ENCODE measurements at regions not wholly inside any gene's neighbourhood (a gene's known extent, or its start where the extent isn't known, plus 50 kb on each side); places are given as distances from the start of the nearest gene placed in this dataset.
"Not testable (repeated sequence)": the region's sequence is repeated elsewhere in the genome, so short reads cannot be mapped to it uniquely, and the experiment has no call there.

GRCh38 chr3:5754602-5755001 lies 567.1 kb downstream of the EDEM1 start:
- DNase-seq (ENCODE audit: low read depth): no peak

- DNase-seq (ENCODE audit: low read depth): no peak
Observed at GRCh38 chr3:5756443-5756842, 568.9 kb downstream of the EDEM1 start.

GRCh38 chr3:5757213-5757804 lies 569.8 kb downstream of the EDEM1 start:
- no peak for DNase-seq (ENCODE audit: low read depth)

DNA sequence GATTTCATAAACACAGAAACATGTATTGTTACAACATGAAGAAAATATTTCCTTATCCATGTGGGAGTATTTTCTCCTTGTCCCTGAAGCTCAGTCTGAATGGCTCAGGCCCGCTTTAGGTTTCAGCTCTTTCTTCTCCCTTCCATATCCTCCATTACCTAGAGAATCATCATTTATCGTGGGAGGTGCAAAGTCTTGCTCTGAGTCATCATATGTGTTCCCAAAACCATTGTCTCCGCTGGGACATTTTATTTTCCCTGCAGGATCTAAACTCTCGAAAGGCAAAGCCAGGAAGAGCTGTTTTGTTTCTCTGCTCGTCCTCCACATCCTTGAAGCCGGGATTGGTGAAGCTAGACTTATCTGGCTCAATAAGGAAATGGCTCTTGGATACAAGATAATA lies 571.2 kb downstream of the EDEM1 start:
- DNase-seq (ENCODE audit: low read depth): no peak

DNA sequence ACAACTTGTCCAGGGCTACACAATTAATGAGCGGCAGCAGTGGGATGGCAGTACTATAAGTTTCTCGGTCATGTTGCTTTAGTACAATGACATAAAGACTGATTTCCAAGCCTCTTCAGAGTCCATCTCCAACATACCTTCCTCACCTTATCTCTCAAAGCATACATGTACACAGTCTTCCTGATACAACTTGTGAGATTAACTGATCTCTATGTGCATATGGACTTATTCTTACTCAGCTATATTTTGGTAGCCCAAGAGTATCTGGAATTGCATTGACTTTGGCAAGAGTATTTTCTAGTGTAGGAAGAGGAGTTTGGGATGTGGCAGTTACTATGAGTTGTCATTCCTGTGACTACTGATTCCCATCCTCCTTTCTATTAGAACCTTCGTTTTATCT lies 575.0 kb downstream of the EDEM1 start:
- DNase-seq (ENCODE audit: low read depth): no peak

DNA sequence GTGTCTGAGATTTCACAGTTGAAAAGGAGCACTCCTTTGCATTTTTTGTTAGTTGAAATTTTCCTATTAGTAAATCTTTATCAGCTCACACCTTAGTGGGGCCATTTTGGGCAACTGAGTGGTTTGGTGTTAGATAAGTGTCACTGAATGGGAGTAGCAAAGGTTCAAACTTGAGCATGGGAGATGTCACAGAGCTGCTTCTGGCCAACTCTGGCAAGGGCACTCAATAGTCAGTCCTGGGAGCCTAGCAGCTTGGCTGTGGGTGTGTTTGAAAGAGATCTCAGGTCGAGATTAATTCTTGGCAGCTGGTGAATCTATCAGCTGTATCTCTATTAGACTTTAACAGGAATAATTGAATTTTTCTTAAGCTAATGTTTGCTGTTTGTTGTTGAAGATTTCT lies 579.3 kb downstream of the EDEM1 start:
- DNase-seq (ENCODE audit: low read depth): no peak

DNA sequence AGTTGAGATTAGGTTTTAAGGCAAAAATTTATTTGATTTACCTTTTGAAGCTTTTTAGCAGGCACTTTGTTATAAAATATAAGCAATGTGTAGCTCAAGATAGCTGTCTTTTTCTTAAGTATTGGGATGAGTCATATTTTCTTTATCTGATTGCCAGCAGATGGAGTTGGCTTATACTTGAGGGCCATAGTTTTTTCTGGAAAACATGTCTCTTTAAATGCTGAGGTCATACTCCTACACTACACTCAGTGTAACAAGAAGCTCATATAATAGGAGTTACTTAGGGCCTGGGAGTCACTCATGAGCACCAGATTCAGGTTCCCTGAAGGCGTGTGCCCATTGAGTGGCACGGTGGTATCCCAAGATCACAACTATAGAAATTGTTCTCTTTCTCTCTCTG lies 579.8 kb downstream of the EDEM1 start:
- DNase-seq (ENCODE audit: low read depth): no peak

GRCh38 chr3:5768281-5768945 lies 580.9 kb downstream of the EDEM1 start:
- DNase-seq (ENCODE audit: low read depth): no peak

DNA sequence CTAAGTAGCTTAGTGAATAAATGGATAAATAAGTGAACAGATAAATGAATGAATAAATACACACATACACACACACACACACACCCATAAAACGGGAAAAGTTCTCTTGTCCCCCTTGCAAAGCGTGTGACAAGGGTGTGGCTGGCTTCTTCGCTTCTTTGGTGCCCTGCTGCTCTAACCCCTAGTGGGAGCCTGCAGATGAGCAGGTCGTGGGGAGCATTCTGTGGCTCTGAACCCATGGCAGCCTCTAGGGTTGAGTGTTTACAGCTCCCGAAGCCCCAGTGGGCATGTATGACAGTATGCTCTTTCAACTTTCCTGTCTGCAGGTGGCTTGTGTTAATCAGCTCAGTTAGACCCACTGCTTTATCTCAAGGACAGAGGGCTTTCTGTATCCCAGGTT lies 582.3 kb downstream of the EDEM1 start:
- no peak for DNase-seq (ENCODE audit: low read depth)

DNA sequence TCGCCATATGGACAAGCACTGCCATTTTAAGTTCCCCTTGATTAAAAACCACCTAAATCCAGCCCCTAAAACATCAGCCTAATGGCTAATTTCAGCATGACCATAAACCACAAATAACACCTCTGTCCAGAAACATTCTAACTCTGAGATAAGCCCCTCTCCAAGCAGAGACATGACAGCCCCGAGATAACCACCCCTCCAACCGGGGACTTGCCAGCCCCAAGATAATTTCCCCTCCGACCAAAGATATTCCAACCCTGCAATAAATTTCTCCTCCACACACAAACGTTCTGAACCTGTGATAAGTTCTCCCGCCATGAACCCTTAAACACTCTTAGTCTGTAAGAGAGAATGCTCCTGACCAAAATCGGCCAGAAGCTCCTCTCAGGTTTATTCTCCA lies 586.8 kb downstream of the EDEM1 start:
- no peak for DNase-seq (ENCODE audit: low read depth)

DNA sequence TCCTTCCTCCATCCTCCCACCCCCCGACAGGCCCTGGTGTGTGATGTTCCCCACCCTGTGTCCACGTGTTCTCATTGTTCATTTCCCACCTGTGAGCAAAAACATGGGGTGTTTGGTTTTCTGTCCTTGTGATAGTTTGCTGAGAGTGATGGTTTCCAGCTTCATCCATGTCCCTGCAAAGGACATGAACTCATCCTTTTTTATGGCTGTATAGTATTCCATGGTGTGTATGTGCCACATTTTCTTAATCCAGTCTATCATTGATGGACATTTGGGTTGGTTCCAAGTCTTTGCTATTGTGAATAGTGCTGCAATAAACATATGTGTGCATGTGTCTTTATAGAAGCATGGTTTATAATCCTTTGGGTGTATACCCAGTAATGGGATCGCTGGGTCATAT lies 587.6 kb downstream of the EDEM1 start:
- DNase-seq (ENCODE audit: low read depth): not testable (repeated sequence)

GRCh38 chr3:5784690-5785089 lies 597.2 kb downstream of the EDEM1 start:
- DNase-seq (ENCODE audit: low read depth): no peak

DNA sequence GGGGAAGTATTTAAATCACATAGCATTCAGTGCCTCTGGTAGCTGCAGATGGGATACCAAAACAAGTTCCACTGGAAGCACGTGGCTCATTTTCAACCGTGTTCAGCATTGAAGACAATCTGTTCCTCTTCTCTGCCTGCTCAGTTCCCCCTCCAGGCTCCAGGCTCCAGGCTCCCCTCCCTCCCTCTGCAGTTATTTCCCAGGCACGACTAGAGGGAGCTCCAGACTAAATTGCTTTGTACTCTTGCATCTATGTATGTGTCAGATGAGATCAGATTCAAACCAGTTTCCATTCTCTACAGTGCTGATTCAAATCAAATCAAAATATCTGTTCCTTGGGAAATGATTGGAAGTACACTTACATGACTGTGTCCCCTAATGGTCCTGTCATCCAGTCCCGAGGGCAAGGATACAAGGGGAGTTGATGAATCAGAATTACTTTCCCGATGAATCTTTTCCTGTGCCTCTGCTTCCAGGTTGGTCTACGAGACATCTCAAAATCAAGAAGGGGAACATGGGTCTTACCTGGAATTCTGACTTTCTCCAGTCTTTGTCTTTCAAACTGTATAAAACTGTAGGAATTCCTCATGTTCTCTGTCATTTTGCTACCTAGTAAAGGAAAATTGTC lies 600.5 kb downstream of the EDEM1 start:
- DNase-seq (ENCODE audit: low read depth): no peak

DNA sequence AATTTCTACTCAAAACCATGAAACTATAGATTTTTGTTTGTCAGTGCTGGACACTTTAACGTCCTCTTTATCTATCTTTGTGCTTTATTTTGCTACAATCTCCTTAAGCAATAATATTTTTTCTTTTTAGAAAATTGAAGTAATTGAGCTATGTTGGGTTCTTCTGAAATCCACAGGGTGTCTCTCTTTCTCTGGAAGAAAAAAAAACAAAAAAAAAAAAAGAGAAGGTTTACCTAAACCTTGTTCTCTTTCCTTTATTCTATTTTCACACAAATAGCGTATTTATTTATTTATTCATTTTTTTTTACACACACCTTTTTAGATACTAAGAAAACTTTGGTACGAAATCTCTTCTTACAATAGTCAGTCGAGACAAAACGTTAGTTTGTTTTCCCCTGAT lies 601.0 kb downstream of the EDEM1 start:
- DNase-seq (ENCODE audit: low read depth): no peak

DNA sequence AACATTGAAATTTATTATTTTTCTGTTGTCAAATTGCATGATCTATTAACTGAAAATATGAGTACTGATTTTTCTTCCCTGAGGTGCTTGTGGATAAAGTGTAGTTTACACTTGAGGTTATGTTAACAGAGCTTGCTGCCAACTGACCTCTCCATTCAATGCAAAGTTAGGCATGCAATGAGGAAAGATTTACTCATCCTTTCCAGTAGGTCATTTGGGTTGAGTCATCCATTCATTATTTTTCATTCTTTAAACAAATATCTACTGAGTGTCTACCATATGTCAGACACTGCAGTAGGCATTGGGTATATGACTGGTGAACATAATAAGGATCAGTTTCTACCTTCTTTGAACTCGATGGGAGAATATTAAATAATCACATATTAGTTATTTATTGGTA lies 604.1 kb downstream of the EDEM1 start:
- no peak for DNase-seq (ENCODE audit: low read depth)

DNA sequence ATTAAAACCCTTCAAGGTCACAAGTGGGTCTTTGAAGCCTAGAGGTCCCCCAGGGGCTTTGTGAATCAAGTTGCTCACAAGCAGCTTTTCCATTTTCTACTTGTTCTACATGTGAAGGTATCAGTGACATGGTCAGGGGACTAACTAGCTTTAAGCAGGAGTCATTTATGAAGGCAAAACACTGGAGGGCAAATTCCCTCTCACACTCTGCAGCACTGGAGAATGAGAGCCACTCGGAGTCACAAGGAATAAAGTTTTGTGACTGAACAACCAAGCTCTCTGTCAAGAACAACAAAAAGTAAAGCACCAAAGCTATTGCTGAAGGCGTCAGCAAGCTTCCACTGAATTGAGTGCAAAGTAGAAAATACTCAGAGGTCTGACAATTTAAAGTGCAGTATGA lies 609.0 kb downstream of the EDEM1 start:
- no peak for DNase-seq (ENCODE audit: low read depth)

GRCh38 chr3:5798809-5799208 lies 611.3 kb downstream of the EDEM1 start:
- DNase-seq (ENCODE audit: low read depth): no peak

DNA sequence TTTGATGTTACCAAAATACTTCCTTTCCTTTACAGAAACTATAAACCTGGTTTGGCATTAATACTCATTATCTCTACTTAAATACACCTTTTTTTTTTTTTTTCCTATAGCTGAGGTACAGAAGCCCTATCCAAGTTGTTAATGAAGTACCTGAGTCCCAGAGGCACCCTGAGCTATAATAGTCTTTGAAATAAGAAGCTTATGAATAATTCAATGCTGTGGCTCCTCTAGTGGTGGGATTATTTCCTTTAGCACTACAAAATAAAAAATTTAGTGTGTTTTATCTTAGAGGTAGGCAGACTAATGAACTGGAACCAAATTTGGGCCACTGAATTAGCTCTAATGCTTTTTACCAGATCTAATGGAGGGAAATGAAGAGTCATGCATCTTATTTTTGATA lies 611.9 kb downstream of the EDEM1 start:
- DNase-seq (ENCODE audit: low read depth): no peak

DNA sequence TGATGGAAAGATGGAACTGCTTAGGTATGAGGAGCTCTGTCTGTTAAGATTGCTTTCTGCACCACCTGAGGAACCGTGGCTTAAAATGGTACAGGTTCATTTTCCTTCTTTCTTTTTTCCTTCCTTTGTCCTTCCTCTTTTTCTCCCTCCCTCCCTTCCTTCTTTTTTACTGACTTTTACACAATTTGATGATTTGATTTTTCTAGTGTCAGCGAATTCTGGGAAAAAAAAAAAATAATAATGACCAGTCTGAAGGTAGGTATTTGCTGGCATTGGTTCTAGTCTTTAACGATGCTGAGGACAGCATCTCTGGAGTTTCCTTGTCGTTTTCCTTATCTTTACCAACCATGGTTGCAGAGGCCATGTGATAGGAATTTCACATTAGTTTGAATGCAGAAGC lies 613.5 kb downstream of the EDEM1 start:
- DNase-seq (ENCODE audit: low read depth): no peak

GRCh38 chr3:5806192-5806591 lies 618.7 kb downstream of the EDEM1 start:
- DNase-seq (ENCODE audit: low read depth): no peak

- no peak for DNase-seq (ENCODE audit: low read depth)
Observed at GRCh38 chr3:5809586-5810246, 622.2 kb downstream of the EDEM1 start.

DNA sequence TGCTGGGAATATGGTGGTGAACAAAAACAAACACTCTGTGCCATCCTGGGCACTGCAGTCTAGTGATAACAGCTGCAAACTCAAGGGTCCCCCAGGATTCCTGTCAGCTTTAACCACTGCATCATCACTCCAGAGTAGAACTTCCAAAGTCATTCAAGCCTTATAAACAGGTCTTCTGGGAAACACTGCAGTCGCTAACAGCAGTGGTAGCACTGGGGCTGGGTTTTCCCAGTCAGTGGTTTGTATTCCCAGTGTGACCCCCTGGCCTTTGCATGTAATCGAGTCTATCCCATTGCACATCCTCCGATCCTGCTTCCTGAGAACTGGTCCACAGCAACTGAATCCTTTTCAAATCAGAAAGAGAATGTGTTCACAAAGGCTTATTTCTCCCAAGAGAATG lies 623.5 kb downstream of the EDEM1 start:
- no peak for DNase-seq (ENCODE audit: low read depth)

- DNase-seq (ENCODE audit: low read depth): no peak
Observed at GRCh38 chr3:5813521-5813920, 626.0 kb downstream of the EDEM1 start.

Measured in stimulated activated CD8-positive, alpha-beta memory T cell treated with anti-CD3 and anti-CD28 coated beads, Interleukin-12 subunit alpha, Interleukin-12 subunit beta, amount 100 ng/mL, for 4 hours (primary cell).